K562 (cell line): ENCODE measurements at regions not wholly inside any gene's neighbourhood (a gene's known extent, or its start where the extent isn't known, plus 50 kb on each side); places are given as distances from the start of the nearest gene placed in this dataset.

Experiments used
- CTCF ChIP-seq, 3 experiments: IDR thresholded peaks in 2 of 3; conservative IDR thresholded peaks in 1 of 3; 2 replicates each; pipeline ENCODE4 v1.5.1; 2011 to 2012; ENCODE audit warnings: low read length in 3 of 3, mild to moderate bottlenecking in 3 of 3, control low read depth in 2 of 3, improper control_type of control experiment in 1 of 3, inconsistent platforms in 1 of 3, low read depth in 1 of 3, mixed read lengths in 1 of 3, moderate library complexity in 1 of 3; ENCODE audit not compliant: insufficient read depth in 2 of 3
- ELF4 ChIP-seq: fragments of 450-650 bp; formaldehyde crosslinking; IDR thresholded peaks from 2 replicates; pipeline ENCODE4 v1.4.0; 2022; ENCODE audit warnings: missing genetic modification characterization
- EP300 ChIP-seq: IDR thresholded peaks from 2 replicates; pipeline ENCODE4 v1.6.1; 2012; ENCODE audit warnings: low read length, improper control_type of control experiment
- HDAC6 ChIP-seq: IDR thresholded peaks from 2 replicates; pipeline ENCODE4 v1.6.1; 2012; ENCODE audit warnings: low read depth, mild to moderate bottlenecking, control low read depth, inconsistent platforms, low read length, moderate library complexity
- MAZ ChIP-seq, 2 experiments: fragments of 450-650 bp in 1 of 2; sonication (generic) in 1 of 2; formaldehyde crosslinking; IDR thresholded peaks in 1 of 2; conservative IDR thresholded peaks in 1 of 2; 2 replicates each; pipeline versions ENCODE4 v1.4.0 to v1.5.0; 2020; ENCODE audit warnings: mild to moderate bottlenecking in 1 of 2, missing genetic modification reagents in 1 of 2
- MECOM ChIP-seq: fragments of 250-450 bp; sonication (Bioruptor Pico); IDR thresholded peaks from 2 replicates; pipeline ENCODE4 v1.8.0; 2022; ENCODE audit warnings: inconsistent platforms
- MYBL2 ChIP-seq, 2 experiments: fragments of 450-650 bp in 1 of 2; sonication (generic) in 1 of 2; formaldehyde crosslinking in 1 of 2; IDR thresholded peaks; 2 replicates each; pipeline versions ENCODE4 v1.6.1 to v1.8.1; 2017 to 2022; ENCODE audit warnings: borderline replicate concordance in 1 of 2, inconsistent platforms in 1 of 2, low read depth in 1 of 2, mild to moderate bottlenecking in 1 of 2, missing genetic modification reagents in 1 of 2, moderate library complexity in 1 of 2
- TCF3 ChIP-seq: sonication (generic); formaldehyde crosslinking; IDR thresholded peaks from 2 replicates; pipeline ENCODE4 v1.4.0; 2020; ENCODE audit warnings: mild to moderate bottlenecking, missing genetic modification reagents
- TRIM28 ChIP-seq: fragments of 450-650 bp; IDR thresholded peaks from 2 replicates; pipeline ENCODE4 v1.6.1; 2017
- ZMIZ1 ChIP-seq, 2 experiments: fragments of 150-350 bp in 1 of 2; IDR thresholded peaks; 2 replicates each; pipeline ENCODE4 v1.6.1; 2012 to 2016; ENCODE audit warnings: low read depth in 2 of 2, low read length in 2 of 2, mild to moderate bottlenecking in 1 of 2, moderate library complexity in 1 of 2
- ZSCAN29 ChIP-seq: fragments of 450-650 bp; IDR thresholded peaks from 2 replicates; pipeline ENCODE4 v1.6.1; 2017

GRCh38 chr1:221106616-221107015, 227.4 kb downstream of the HLX start:
- no peak for TF ChIP-seq MECOM (CRISPR knock-in tag)
- TF ChIP-seq HDAC6, result no peak
- TF ChIP-seq ZSCAN29, result no peak
- TF ChIP-seq EP300, result no peak
- no peak for TF ChIP-seq MAZ (CRISPR knock-in tag; conservative IDR thresholded peaks at IDR 0.05 in 1 of 2, IDR thresholded peaks at IDR 0.05 in 1 of 2)
- TF ChIP-seq TCF3 (CRISPR knock-in tag), result no peak
- no peak for TF ChIP-seq ELF4 (CRISPR knock-in tag)
- TF ChIP-seq ZMIZ1 (IDR thresholded peaks at IDR 0.05; ENCODE audit: low read depth in 2 of 2, low read length in 2 of 2), result no peak
- no peak for TF ChIP-seq MYBL2 (IDR thresholded peaks at IDR 0.05; ENCODE audit: low read depth)
- TF ChIP-seq MYBL2 (CRISPR knock-in tag; IDR thresholded peaks at IDR 0.05; ENCODE audit: borderline replicate concordance), result no peak
- no peak for TF ChIP-seq TRIM28
- no peak for TF ChIP-seq CTCF (IDR thresholded peaks at IDR 0.05 in 2 of 3, conservative IDR thresholded peaks at IDR 0.05 in 1 of 3; ENCODE audit: insufficient read depth in 2 of 3, low read depth in 1 of 3, low read length in 3 of 3)
